Ascending aorta (tissue), 2 donors: ENCODE measurements at regions not wholly inside any gene's neighbourhood (a gene's known extent, or its start where the extent isn't known, plus 50 kb on each side); places are given as distances from the start of the nearest gene placed in this dataset.

Experiments
- DNase-seq, 2 donors: peaks; one replicate each; pipeline ENCODE4 v3.0.0-alpha.2; 2019; ENCODE audit warnings: low spot score in 2 of 2
- H3K27ac ChIP-seq, 2 donors: fragments of 200-600 bp; sonication (generic); one replicate each; pipeline ENCODE4 v1.5.1; 2016 to 2017; ENCODE audit warnings: mild to moderate bottlenecking in 1 of 2
- H3K27me3 ChIP-seq: fragments of 200-600 bp; sonication (generic); one replicate; pipeline ENCODE4 v1.5.1; 2017
- H3K36me3 ChIP-seq, 2 donors: fragments of 200-600 bp; sonication (generic); one replicate each; pipeline ENCODE4 v1.5.1; 2016
- H3K4me1 ChIP-seq, 2 donors: fragments of 200-600 bp; sonication (generic); one replicate each; pipeline ENCODE4 v1.5.1; 2016 to 2017; ENCODE audit warnings: mild to moderate bottlenecking in 1 of 2
- H3K4me3 ChIP-seq, 2 donors: fragments of 200-600 bp; sonication (generic); one replicate each; pipeline ENCODE4 v1.5.1; 2016 to 2017; ENCODE audit warnings: mild to moderate bottlenecking in 1 of 2
- H3K9me3 ChIP-seq, 2 donors: fragments of 200-600 bp; sonication (generic); one replicate each; pipeline ENCODE4 v1.5.1; 2016
- CTCF ChIP-seq, 3 experiments: fragments of 200-600 bp in 2 of 3; fragments of 450-650 bp in 1 of 3; sonication (generic) in 2 of 3; IDR thresholded peaks; one replicate each; pipeline ENCODE4 v1.5.1; 2016 to 2019; ENCODE audit warnings: antibody characterized with exemption in 3 of 3, mild to moderate bottlenecking in 1 of 3, moderate library complexity in 1 of 3
- intact Hi-C: fragments of 100-400 bp; cut with DNase I; formaldehyde crosslinking; loops from one replicate; pipeline ENCODE4 v1.15.1; 2023

DNA sequence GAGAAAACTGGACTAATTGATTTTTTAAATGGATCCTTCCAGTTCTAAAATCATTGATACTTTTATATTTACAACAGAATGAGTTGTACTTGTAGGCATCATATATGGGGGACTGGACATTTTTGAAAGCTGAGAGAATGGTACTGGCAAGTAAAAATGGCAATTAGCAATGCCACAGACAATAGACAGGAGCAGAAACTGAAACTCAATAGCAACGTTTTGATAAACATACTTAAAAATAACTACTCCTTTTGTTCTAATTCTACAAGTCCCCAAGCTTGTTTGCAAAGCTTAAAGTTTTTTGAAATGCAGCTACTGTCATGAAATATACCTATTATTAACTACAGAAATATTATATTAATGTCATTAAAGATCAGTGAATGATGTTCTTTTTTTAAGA lies 52.8 kb upstream of the FBXL7 start:
- H3K9me3 ChIP-seq: no peaks in the 10 kb centered on the region
- no peaks in the 10 kb centered on the region for H3K36me3 ChIP-seq
- H3K4me1 ChIP-seq: no peaks in the 10 kb centered on the region
- H3K27ac ChIP-seq: no peak overlapping the region
- no peak for TF ChIP-seq CTCF (IDR thresholded peaks at IDR 0.05)
- no peak for DNase-seq
- H3K27me3 ChIP-seq: no peaks in the 10 kb centered on the region
- no peak overlapping the region for H3K4me3 ChIP-seq
- intact Hi-C loops: no loop called here

DNA sequence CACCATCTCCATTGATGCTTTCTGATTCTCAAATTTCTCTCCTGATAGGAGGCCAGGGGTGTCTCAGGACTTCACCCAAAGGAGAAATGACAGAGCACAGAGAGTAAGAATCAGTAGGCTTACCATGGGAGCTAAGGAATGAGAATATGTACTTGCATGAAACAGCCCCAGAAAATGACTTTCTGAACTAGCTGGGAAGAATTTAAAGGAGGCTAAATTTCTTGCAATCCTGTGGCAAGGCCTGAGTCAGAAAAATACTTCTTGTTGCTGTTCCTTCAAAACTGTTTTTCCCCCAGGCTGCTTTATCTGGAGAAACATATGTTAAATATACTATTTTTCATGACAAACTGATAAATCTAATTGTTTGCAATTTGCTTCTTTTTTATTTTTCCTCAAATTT lies 53.4 kb upstream of the FBXL7 start:
- H3K36me3 ChIP-seq: no peaks in the 10 kb centered on the region
- no peak overlapping the region for H3K27ac ChIP-seq
- intact Hi-C loops: no loop called here
- DNase-seq: no peak
- no peaks in the 10 kb centered on the region for H3K27me3 ChIP-seq
- TF ChIP-seq CTCF (IDR thresholded peaks at IDR 0.05): no peak
- H3K4me1 ChIP-seq: no peaks in the 10 kb centered on the region
- H3K9me3 ChIP-seq: no peaks in the 10 kb centered on the region
- H3K4me3 ChIP-seq: no peak overlapping the region

- peaks cover 4 to 6% of the 10 kb centered on the region in 2 donors for H3K4me1 ChIP-seq
- no peaks in the 10 kb centered on the region for H3K27me3 ChIP-seq
- intact Hi-C loops: no loop called here
- H3K9me3 ChIP-seq: no peaks in the 10 kb centered on the region
- no peak overlapping the region for H3K27ac ChIP-seq
- no peaks in the 10 kb centered on the region for H3K36me3 ChIP-seq
- DNase-seq: no peak
- H3K4me3 ChIP-seq: no peak overlapping the region
- TF ChIP-seq CTCF (IDR thresholded peaks at IDR 0.05): no peak
Measured at GRCh38 chr5:15442193-15442570, 57.8 kb upstream of the FBXL7 start.

GRCh38 chr5:15441433-15442192 lies 58.4 kb upstream of the FBXL7 start:
- TF ChIP-seq CTCF (IDR thresholded peaks at IDR 0.05): no peak
- Histone ChIP-seq H3K27me3 (no peaks in the 10 kb centered on the region), H3K4me3 (no peak overlapping the region), H3K27ac (no peak overlapping the region), H3K4me1 (peaks cover 4 to 6% of the 10 kb centered on the region in 2 donors), H3K9me3 (no peaks in the 10 kb centered on the region), H3K36me3 (no peaks in the 10 kb centered on the region)
- intact Hi-C loops: no loop called here
- DNase-seq: no peak

DNA sequence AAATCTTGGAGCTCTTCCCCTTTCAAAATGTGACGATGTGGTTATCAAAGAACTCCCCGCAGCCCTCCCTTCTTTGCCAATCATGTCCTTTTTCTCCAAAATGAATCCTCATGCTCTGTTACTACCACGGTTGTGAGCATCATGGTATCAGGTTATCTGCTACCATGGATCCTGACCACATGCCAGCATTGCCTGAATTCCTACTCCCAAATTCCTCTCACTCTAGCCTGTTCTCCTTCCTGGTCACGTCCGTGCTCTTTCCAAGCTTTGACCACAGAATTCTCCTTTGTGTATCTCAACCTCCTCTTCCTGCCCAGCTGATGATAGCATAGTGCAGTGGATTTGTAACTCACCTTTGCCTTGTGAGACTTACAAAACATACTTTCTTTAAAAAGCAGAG lies 59.5 kb upstream of the FBXL7 start:
- no peaks in the 10 kb centered on the region for H3K27me3 ChIP-seq
- no peak overlapping the region for H3K4me3 ChIP-seq
- intact Hi-C loops: no loop called here
- no peak for TF ChIP-seq CTCF (IDR thresholded peaks at IDR 0.05)
- H3K36me3 ChIP-seq: no peaks in the 10 kb centered on the region
- no peaks in the 10 kb centered on the region for H3K9me3 ChIP-seq
- H3K4me1 ChIP-seq: peaks cover 4 to 6% of the 10 kb centered on the region in 2 donors
- DNase-seq: no peak
- no peak overlapping the region for H3K27ac ChIP-seq

DNA sequence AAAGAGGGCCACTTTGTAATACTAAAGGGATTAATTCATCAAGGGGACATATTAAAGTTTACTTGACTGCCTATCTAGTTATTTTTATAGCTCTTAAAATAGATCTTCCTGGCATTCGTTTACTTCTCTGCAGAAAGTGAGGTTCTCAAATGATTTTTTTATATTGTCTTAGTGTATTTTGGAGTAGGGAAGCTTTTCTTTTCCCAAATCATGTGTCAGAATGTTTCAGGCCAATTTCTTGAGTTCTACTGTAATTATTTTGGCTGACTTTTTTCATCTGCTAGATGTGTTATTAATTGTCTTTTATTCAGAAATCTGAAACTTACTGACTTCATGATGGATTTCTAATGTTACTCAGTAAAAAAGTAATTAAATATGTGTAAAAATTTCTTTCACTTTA lies 60.2 kb upstream of the FBXL7 start:
- no peaks in the 10 kb centered on the region for H3K9me3 ChIP-seq
- TF ChIP-seq CTCF (IDR thresholded peaks at IDR 0.05): no peak
- DNase-seq: no peak
- no peak overlapping the region for H3K27ac ChIP-seq
- intact Hi-C loops: no loop called here
- H3K36me3 ChIP-seq: no peaks in the 10 kb centered on the region
- no peak overlapping the region for H3K4me3 ChIP-seq
- no peaks in the 10 kb centered on the region for H3K27me3 ChIP-seq
- H3K4me1 ChIP-seq: peaks cover 4 to 6% of the 10 kb centered on the region in 2 donors
